ENCODE measurements at regions not wholly inside any gene's neighbourhood (a gene's known extent, or its start where the extent isn't known, plus 50 kb on each side); places are given as distances from the start of the nearest gene placed in this dataset.
"Not testable (repeated sequence)": the region's sequence is repeated elsewhere in the genome, so short reads cannot be mapped to it uniquely, and the experiment has no call there.

- not testable (repeated sequence) for H3K79me2 ChIP-seq (ENCODE audit: control insufficient read depth, insufficient read depth, low read length, unreplicated experiment); H3K36me3 ChIP-seq (ENCODE audit: insufficient read depth, low read length); H3K27me3 ChIP-seq (ENCODE audit: insufficient read depth, low read length); H3K27ac ChIP-seq (ENCODE audit: low read depth, low read length); H3K4me3 ChIP-seq (ENCODE audit: low read depth, low read length); H3K4me1 ChIP-seq (ENCODE audit: control insufficient read depth, insufficient read depth, low read length, unreplicated experiment); H2AFZ ChIP-seq (ENCODE audit: low read length, unreplicated experiment)
Observed at GRCh38 chr12:62073236-62073635, 187.0 kb upstream of the USP15 start.

- Histone ChIP-seq H3K36me3 (ENCODE audit: insufficient read depth, low read length) (no peaks in the 10 kb centered on the region), H3K27me3 (ENCODE audit: insufficient read depth, low read length) (no peaks in the 10 kb centered on the region), H3K79me2 (ENCODE audit: control insufficient read depth, insufficient read depth, low read length, unreplicated experiment) (no peaks in the 10 kb centered on the region), H2AFZ (ENCODE audit: low read length, unreplicated experiment) (no peak overlapping the region), H3K27ac (ENCODE audit: low read depth, low read length) (no peak overlapping the region), H3K4me1 (ENCODE audit: control insufficient read depth, insufficient read depth, low read length, unreplicated experiment) (no peaks in the 10 kb centered on the region), H3K4me3 (ENCODE audit: low read depth, low read length) (no peak overlapping the region)
Observed at GRCh38 chr12:62075870-62076269, 184.3 kb upstream of the USP15 start.

- H3K79me2 ChIP-seq (ENCODE audit: control insufficient read depth, insufficient read depth, low read length, unreplicated experiment): no peaks in the 10 kb centered on the region
- H2AFZ ChIP-seq (ENCODE audit: low read length, unreplicated experiment): no peak overlapping the region
- H3K27me3 ChIP-seq (ENCODE audit: insufficient read depth, low read length): no peaks in the 10 kb centered on the region
Observed at GRCh38 chr12:62078020-62078419, 182.2 kb upstream of the USP15 start.

GRCh38 chr12:62082448-62082847 lies 177.8 kb upstream of the USP15 start:
- Histone ChIP-seq H3K27me3 (ENCODE audit: insufficient read depth, low read length) (no peaks in the 10 kb centered on the region), H3K4me3 (ENCODE audit: low read depth, low read length) (no peak overlapping the region), H2AFZ (ENCODE audit: low read length, unreplicated experiment) (no peak overlapping the region)

More at GRCh38 chr12:62078020-62078419, 182.2 kb upstream of the USP15 start:
- Histone ChIP-seq H3K4me1 (ENCODE audit: control insufficient read depth, insufficient read depth, low read length, unreplicated experiment) (no peaks in the 10 kb centered on the region), H3K27ac (ENCODE audit: low read depth, low read length) (no peak overlapping the region), H3K4me3 (ENCODE audit: low read depth, low read length) (no peak overlapping the region), H3K36me3 (ENCODE audit: insufficient read depth, low read length) (no peaks in the 10 kb centered on the region)

GRCh38 chr12:62098132-62098531 lies 162.1 kb upstream of the USP15 start:
- H3K27me3 ChIP-seq (ENCODE audit: insufficient read depth, low read length): no peaks in the 10 kb centered on the region
- H2AFZ ChIP-seq (ENCODE audit: low read length, unreplicated experiment): no peak overlapping the region
- H3K36me3 ChIP-seq (ENCODE audit: insufficient read depth, low read length): no peaks in the 10 kb centered on the region
- no peaks in the 10 kb centered on the region for H3K4me1 ChIP-seq (ENCODE audit: control insufficient read depth, insufficient read depth, low read length, unreplicated experiment)
- no peak overlapping the region for H3K27ac ChIP-seq (ENCODE audit: low read depth, low read length)
- no peaks in the 10 kb centered on the region for H3K79me2 ChIP-seq (ENCODE audit: control insufficient read depth, insufficient read depth, low read length, unreplicated experiment)
- no peak overlapping the region for H3K4me3 ChIP-seq (ENCODE audit: low read depth, low read length)

More at GRCh38 chr12:62082448-62082847, 177.8 kb upstream of the USP15 start:
- H3K79me2 ChIP-seq (ENCODE audit: control insufficient read depth, insufficient read depth, low read length, unreplicated experiment): no peaks in the 10 kb centered on the region
- H3K36me3 ChIP-seq (ENCODE audit: insufficient read depth, low read length): no peaks in the 10 kb centered on the region
- H3K4me1 ChIP-seq (ENCODE audit: control insufficient read depth, insufficient read depth, low read length, unreplicated experiment): no peaks in the 10 kb centered on the region
- H3K27ac ChIP-seq (ENCODE audit: low read depth, low read length): no peak overlapping the region

- Histone ChIP-seq H3K4me3 (ENCODE audit: low read depth, low read length) (no peak overlapping the region), H3K27me3 (ENCODE audit: insufficient read depth, low read length) (0 out of 2 replicates have a peak, but pooled peaks cover 7% of the 10 kb centered on the region), H3K79me2 (ENCODE audit: control insufficient read depth, insufficient read depth, low read length, unreplicated experiment) (no peaks in the 10 kb centered on the region), H3K36me3 (ENCODE audit: insufficient read depth, low read length) (no peaks in the 10 kb centered on the region), H3K4me1 (ENCODE audit: control insufficient read depth, insufficient read depth, low read length, unreplicated experiment) (no peaks in the 10 kb centered on the region), H2AFZ (ENCODE audit: low read length, unreplicated experiment) (no peak overlapping the region), H3K27ac (ENCODE audit: low read depth, low read length) (no peak overlapping the region)
Observed at GRCh38 chr12:62103748-62104147, 156.5 kb upstream of the USP15 start.

- H2AFZ ChIP-seq (ENCODE audit: low read length, unreplicated experiment): no peak overlapping the region
- H3K27me3 ChIP-seq (ENCODE audit: insufficient read depth, low read length): 0 out of 2 replicates have a peak, but pooled peaks cover 7% of the 10 kb centered on the region
- H3K79me2 ChIP-seq (ENCODE audit: control insufficient read depth, insufficient read depth, low read length, unreplicated experiment): no peaks in the 10 kb centered on the region
- no peaks in the 10 kb centered on the region for H3K36me3 ChIP-seq (ENCODE audit: insufficient read depth, low read length)
- H3K4me3 ChIP-seq (ENCODE audit: low read depth, low read length): no peak overlapping the region
- no peak overlapping the region for H3K27ac ChIP-seq (ENCODE audit: low read depth, low read length)
- no peaks in the 10 kb centered on the region for H3K4me1 ChIP-seq (ENCODE audit: control insufficient read depth, insufficient read depth, low read length, unreplicated experiment)
Observed at GRCh38 chr12:62106547-62107185, 153.5 kb upstream of the USP15 start.

GRCh38 chr12:62113366-62114011 lies 146.7 kb upstream of the USP15 start:
- no peaks in the 10 kb centered on the region for H3K79me2 ChIP-seq (ENCODE audit: control insufficient read depth, insufficient read depth, low read length, unreplicated experiment)
- H2AFZ ChIP-seq (ENCODE audit: low read length, unreplicated experiment): no peak overlapping the region

GRCh38 chr12:62116986-62117385 lies 143.2 kb upstream of the USP15 start:
- Histone ChIP-seq H3K79me2 (ENCODE audit: control insufficient read depth, insufficient read depth, low read length, unreplicated experiment) (no peaks in the 10 kb centered on the region), H3K36me3 (ENCODE audit: insufficient read depth, low read length) (no peaks in the 10 kb centered on the region), H3K27me3 (ENCODE audit: insufficient read depth, low read length) (peaks cover 20% of the 10 kb centered on the region), H2AFZ (ENCODE audit: low read length, unreplicated experiment) (no peak overlapping the region), H3K4me3 (ENCODE audit: low read depth, low read length) (no peak overlapping the region), H3K27ac (ENCODE audit: low read depth, low read length) (no peak overlapping the region), H3K4me1 (ENCODE audit: control insufficient read depth, insufficient read depth, low read length, unreplicated experiment) (no peaks in the 10 kb centered on the region)

More at GRCh38 chr12:62113366-62114011, 146.7 kb upstream of the USP15 start:
- Histone ChIP-seq H3K4me1 (ENCODE audit: control insufficient read depth, insufficient read depth, low read length, unreplicated experiment) (no peaks in the 10 kb centered on the region), H3K27me3 (ENCODE audit: insufficient read depth, low read length) (peaks cover 9% of the 10 kb centered on the region), H3K36me3 (ENCODE audit: insufficient read depth, low read length) (no peaks in the 10 kb centered on the region), H3K4me3 (ENCODE audit: low read depth, low read length) (no peak overlapping the region), H3K27ac (ENCODE audit: low read depth, low read length) (no peak overlapping the region)

- H3K27me3 ChIP-seq (ENCODE audit: insufficient read depth, low read length): peaks cover 50% of the 10 kb centered on the region
- no peak overlapping the region for H3K27ac ChIP-seq (ENCODE audit: low read depth, low read length)
- no peaks in the 10 kb centered on the region for H3K4me1 ChIP-seq (ENCODE audit: control insufficient read depth, insufficient read depth, low read length, unreplicated experiment)
- no peak overlapping the region for H2AFZ ChIP-seq (ENCODE audit: low read length, unreplicated experiment)
- H3K36me3 ChIP-seq (ENCODE audit: insufficient read depth, low read length): no peaks in the 10 kb centered on the region
- H3K4me3 ChIP-seq (ENCODE audit: low read depth, low read length): no peak overlapping the region
- H3K79me2 ChIP-seq (ENCODE audit: control insufficient read depth, insufficient read depth, low read length, unreplicated experiment): no peaks in the 10 kb centered on the region
Observed at GRCh38 chr12:62123721-62124203, 136.4 kb upstream of the USP15 start.

- no peaks in the 10 kb centered on the region for H3K79me2 ChIP-seq (ENCODE audit: control insufficient read depth, insufficient read depth, low read length, unreplicated experiment)
- no peaks in the 10 kb centered on the region for H3K36me3 ChIP-seq (ENCODE audit: insufficient read depth, low read length)
- H3K27ac ChIP-seq (ENCODE audit: low read depth, low read length): no peak overlapping the region
- H3K27me3 ChIP-seq (ENCODE audit: insufficient read depth, low read length): peaks cover 42% of the 10 kb centered on the region
- no peak overlapping the region for H3K4me3 ChIP-seq (ENCODE audit: low read depth, low read length)
- no peaks in the 10 kb centered on the region for H3K4me1 ChIP-seq (ENCODE audit: control insufficient read depth, insufficient read depth, low read length, unreplicated experiment)
- no peak overlapping the region for H2AFZ ChIP-seq (ENCODE audit: low read length, unreplicated experiment)
Observed at GRCh38 chr12:62127516-62127915, 132.7 kb upstream of the USP15 start.
